SK-N-SH treated with all-trans-retinoic acid at 6 μM for 48 hours (cell line): ENCODE measurements at regions not wholly inside any gene's neighbourhood (a gene's known extent, or its start where the extent isn't known, plus 50 kb on each side); places are given as distances from the start of the nearest gene placed in this dataset.

ENCODE experiments used
- ATAC-seq: fragments of 200-7000 bp; cut with Tn5 transposase; 3 replicates; pipeline ENCODE4 v1.9.1; 2020; ENCODE audit warnings: mild to moderate bottlenecking, moderate library complexity
- ARNTL ChIP-seq: fragments of 450-650 bp; formaldehyde crosslinking; IDR thresholded peaks from 2 replicates; pipeline ENCODE4 v1.5.0; 2020; ENCODE audit warnings: low read depth, mild to moderate bottlenecking, moderate library complexity, borderline replicate concordance
- BACH2 ChIP-seq: fragments of 250-450 bp; sonication (Bioruptor Pico); IDR thresholded peaks from 2 replicates; pipeline ENCODE4 v1.9.0; 2021; ENCODE audit warnings: mild to moderate bottlenecking, borderline replicate concordance
- CREB5 ChIP-seq: fragments of 250-450 bp; sonication (Bioruptor Pico); IDR thresholded peaks from 2 replicates; pipeline ENCODE4 v1.5.1; 2020; ENCODE audit warnings: low read depth, mild to moderate bottlenecking, moderate library complexity
- CSDC2 ChIP-seq: fragments of 250-450 bp; sonication (Bioruptor Pico); IDR thresholded peaks from 2 replicates; pipeline ENCODE4 v1.5.0; 2020; ENCODE audit warnings: mild to moderate bottlenecking, moderate library complexity
- CSRNP3 ChIP-seq: fragments of 250-450 bp; sonication (Bioruptor Pico); IDR thresholded peaks from 2 replicates; pipeline ENCODE4 v1.5.1; 2021; ENCODE audit warnings: mild to moderate bottlenecking, moderate library complexity
- ESRRG ChIP-seq: fragments of 250-450 bp; sonication (Bioruptor Pico); IDR thresholded peaks from 2 replicates; pipeline ENCODE4 v1.6.1; 2021; ENCODE audit warnings: mild to moderate bottlenecking
- GLIS3 ChIP-seq: fragments of 250-450 bp; sonication (Bioruptor Pico); IDR thresholded peaks from 2 replicates; pipeline ENCODE4 v1.5.0; 2020; ENCODE audit warnings: mild to moderate bottlenecking, moderate library complexity
- ISL1 ChIP-seq: fragments of 250-450 bp; sonication (Bioruptor Pico); IDR thresholded peaks from 2 replicates; pipeline ENCODE4 v2.1.2; 2022; ENCODE audit warnings: mild to moderate bottlenecking, moderate library complexity
- OSR1 ChIP-seq: fragments of 250-450 bp; sonication (Bioruptor Pico); IDR thresholded peaks from 2 replicates; pipeline ENCODE4 v1.8.0; 2022; ENCODE audit warnings: moderate library complexity, mild to moderate bottlenecking, inconsistent platforms
- PATZ1 ChIP-seq: fragments of 250-450 bp; sonication (Bioruptor Pico); IDR thresholded peaks from 2 replicates; pipeline ENCODE4 v1.8.0; 2020; ENCODE audit warnings: mild to moderate bottlenecking, moderate library complexity, borderline replicate concordance
- POU6F1 ChIP-seq: fragments of 250-450 bp; sonication (Bioruptor Pico); IDR thresholded peaks from 2 replicates; pipeline ENCODE4 v1.8.0; 2021; ENCODE audit warnings: low read depth, mild to moderate bottlenecking, moderate library complexity, borderline replicate concordance
- RARB ChIP-seq: fragments of 250-450 bp; sonication (Bioruptor Pico); IDR thresholded peaks from 2 replicates; pipeline ENCODE4 v1.8.0; 2021; ENCODE audit warnings: mild to moderate bottlenecking, moderate library complexity
- SNAI2 ChIP-seq: fragments of 250-450 bp; sonication (Bioruptor Pico); IDR thresholded peaks from 2 replicates; pipeline ENCODE4 v1.5.0; 2020; ENCODE audit warnings: mild to moderate bottlenecking, moderate library complexity
- TCF4 ChIP-seq: fragments of 250-450 bp; sonication (Bioruptor Pico); IDR thresholded peaks from 2 replicates; pipeline ENCODE4 v1.8.0; 2021; ENCODE audit warnings: mild to moderate bottlenecking, moderate library complexity, borderline replicate concordance
- TOX ChIP-seq: fragments of 250-450 bp; sonication (Bioruptor Pico); IDR thresholded peaks from 2 replicates; pipeline ENCODE4 v1.8.0; 2021; ENCODE audit warnings: mild to moderate bottlenecking, moderate library complexity, borderline replicate concordance
- TSHZ2 ChIP-seq: fragments of 250-450 bp; sonication (Bioruptor Pico); IDR thresholded peaks from 2 replicates; pipeline ENCODE4 v1.5.0; 2020; ENCODE audit warnings: mild to moderate bottlenecking, moderate library complexity
- ZC3H10 ChIP-seq: fragments of 250-450 bp; sonication (Bioruptor Pico); IDR thresholded peaks from 2 replicates; pipeline ENCODE4 v1.5.1; 2021; ENCODE audit warnings: mild to moderate bottlenecking, moderate library complexity
- ZFP3 ChIP-seq: fragments of 250-450 bp; sonication (Bioruptor Pico); IDR thresholded peaks from 2 replicates; pipeline ENCODE4 v1.5.0; 2020; ENCODE audit warnings: mild to moderate bottlenecking, moderate library complexity
- ZFP30 ChIP-seq: fragments of 450-650 bp; formaldehyde crosslinking; IDR thresholded peaks from 2 replicates; pipeline ENCODE4 v1.5.0; 2022; ENCODE audit warnings: mild to moderate bottlenecking, moderate library complexity
- ZNF70 ChIP-seq: fragments of 450-650 bp; formaldehyde crosslinking; IDR thresholded peaks from 2 replicates; pipeline ENCODE4 v1.5.0; 2020; ENCODE audit warnings: mild to moderate bottlenecking, moderate library complexity
- ZNF8 ChIP-seq: fragments of 450-650 bp; formaldehyde crosslinking; IDR thresholded peaks from 2 replicates; pipeline ENCODE4 v1.5.0; 2020; ENCODE audit warnings: mild to moderate bottlenecking, moderate library complexity

GRCh38 chr1:56322211-56322610 is 257.2 kb downstream of the PLPP3 start:
- TF ChIP-seq ZFP30 (CRISPR knock-in tag) = no peak
- no peak for TF ChIP-seq ZC3H10
- TF ChIP-seq ARNTL (CRISPR knock-in tag) = no peak
- TF ChIP-seq GLIS3 (CRISPR knock-in tag) = no peak
- no peak for ATAC-seq

- ATAC-seq = no peak
- TF ChIP-seq RARB (CRISPR knock-in tag) (no peak), ISL1 (CRISPR knock-in tag) (no peak), OSR1 (CRISPR knock-in tag) (no peak), POU6F1 (CRISPR knock-in tag) (no peak), BACH2 (CRISPR knock-in tag) (no peak), ZNF70 (no peak), ESRRG (CRISPR knock-in tag) (no peak), CREB5 (CRISPR knock-in tag) (no peak), PATZ1 (no peak), TOX (no peak), ZNF8 (CRISPR knock-in tag) (no peak), TCF4 (no peak), ZC3H10 (no peak), ARNTL (CRISPR knock-in tag) (no peak), GLIS3 (CRISPR knock-in tag) (no peak), SNAI2 (CRISPR knock-in tag) (no peak), CSDC2 (CRISPR knock-in tag) (no peak), ZFP30 (CRISPR knock-in tag) (no peak), TSHZ2 (CRISPR knock-in tag) (no peak)
These were observed 258.2 kb downstream of the PLPP3 start for GRCh38 chr1:56321150-56321490.

GRCh38 chr1:56320464-56321149 is 258.8 kb downstream of the PLPP3 start:
- TF ChIP-seq PATZ1 = no peak
- TF ChIP-seq ZC3H10 = no peak
- TF ChIP-seq CSDC2 (CRISPR knock-in tag) = no peak
- TF ChIP-seq CREB5 (CRISPR knock-in tag) = no peak
- no peak for TF ChIP-seq TOX
- no peak for TF ChIP-seq CSRNP3 (CRISPR knock-in tag)
- TF ChIP-seq ZFP3 = no peak
- peak; percentile 63 for ATAC-seq
